Neural crest cell (in vitro differentiated cells): ENCODE measurements at regions not wholly inside any gene's neighbourhood (a gene's known extent, or its start where the extent isn't known, plus 50 kb on each side); places are given as distances from the start of the nearest gene placed in this dataset.

Experiments
- DNase-seq: peaks from one replicate; pipeline ENCODE4 v3.0.0; 2021; ENCODE audit warnings: low read depth, mixed read lengths, low spot score
- H3K27ac Mint-ChIP-seq: one replicate; pipeline ENCODE4 v1.8.0; 2021; ENCODE audit warnings: mild to moderate bottlenecking, mixed read lengths; ENCODE audit not compliant: unreplicated experiment
- H3K27me3 Mint-ChIP-seq: 2 replicates; pipeline ENCODE4 v1.8.0; 2021; ENCODE audit warnings: low read depth, mild to moderate bottlenecking, mixed read lengths
- H3K36me3 Mint-ChIP-seq: 2 replicates; pipeline ENCODE4 v1.8.0; 2021; ENCODE audit warnings: low read depth, mild to moderate bottlenecking, mixed read lengths
- H3K4me1 Mint-ChIP-seq: 2 replicates; pipeline ENCODE4 v1.8.0; 2021; ENCODE audit warnings: mixed read lengths
- H3K4me3 Mint-ChIP-seq: one replicate; pipeline ENCODE4 v1.8.0; 2021; ENCODE audit warnings: mild to moderate bottlenecking, mixed read lengths
- H3K9me3 Mint-ChIP-seq: 2 replicates; pipeline ENCODE4 v1.8.0; 2021; ENCODE audit warnings: mixed read lengths
- CTCF ChIP-seq: fragments of 200-600 bp; sonication (generic); conservative IDR thresholded peaks from 2 replicates; pipeline ENCODE4 v1.5.0; 2021; ENCODE audit warnings: antibody characterized with exemption, mild to moderate bottlenecking

- no peak for DNase-seq
- no peaks in the 10 kb centered on the region for H3K9me3 Mint-ChIP-seq
- H3K4me1 Mint-ChIP-seq = peaks cover 29% of the 10 kb centered on the region
- no peaks in the 10 kb centered on the region for H3K27me3 Mint-ChIP-seq
- H3K27ac Mint-ChIP-seq = no peak overlapping the region
- H3K36me3 Mint-ChIP-seq = no peaks in the 10 kb centered on the region
- no peak for TF ChIP-seq CTCF
- no peak overlapping the region for H3K4me3 Mint-ChIP-seq
Observed at GRCh38 chr1:5273280-5274003, 619.0 kb downstream of the AJAP1 start.

- DNase-seq = no peak
- H3K4me3 Mint-ChIP-seq = no peak overlapping the region
- no peak overlapping the region for H3K27ac Mint-ChIP-seq
- no peaks in the 10 kb centered on the region for H3K36me3 Mint-ChIP-seq
- no peaks in the 10 kb centered on the region for H3K27me3 Mint-ChIP-seq
- H3K9me3 Mint-ChIP-seq = no peaks in the 10 kb centered on the region
- TF ChIP-seq CTCF = no peak
- H3K4me1 Mint-ChIP-seq = peaks cover 39% of the 10 kb centered on the region
Observed at GRCh38 chr1:5272325-5272724, 617.9 kb downstream of the AJAP1 start.

- Mint-ChIP-seq H3K4me1 (peaks cover 43% of the 10 kb centered on the region), H3K27me3 (no peaks in the 10 kb centered on the region), H3K4me3 (no peak overlapping the region), H3K27ac (no peak overlapping the region), H3K36me3 (no peaks in the 10 kb centered on the region), H3K9me3 (no peaks in the 10 kb centered on the region)
- no peak for DNase-seq
- TF ChIP-seq CTCF = no peak
Observed at GRCh38 chr1:5271264-5271663, 616.9 kb downstream of the AJAP1 start.

- no peaks in the 10 kb centered on the region for H3K36me3 Mint-ChIP-seq
- no peaks in the 10 kb centered on the region for H3K9me3 Mint-ChIP-seq
- H3K27me3 Mint-ChIP-seq = peaks cover 2% of the 10 kb centered on the region
Observed at GRCh38 chr1:5269901-5270300, 615.5 kb downstream of the AJAP1 start.

GRCh38 chr1:5267603-5268235 is 613.3 kb downstream of the AJAP1 start:
- Mint-ChIP-seq H3K9me3 (no peaks in the 10 kb centered on the region), H3K36me3 (no peaks in the 10 kb centered on the region), H3K27ac (peak overlapping the region; percentile 93), H3K4me1 (peaks cover 18% of the 10 kb centered on the region), H3K4me3 (no peak overlapping the region), H3K27me3 (peaks cover 6% of the 10 kb centered on the region)
- no peak for TF ChIP-seq CTCF
- DNase-seq = no peak

More at GRCh38 chr1:5269901-5270300, 615.5 kb downstream of the AJAP1 start:
- no peak for DNase-seq
- peaks cover 38% of the 10 kb centered on the region for H3K4me1 Mint-ChIP-seq
- H3K27ac Mint-ChIP-seq = no peak overlapping the region
- TF ChIP-seq CTCF = no peak
- H3K4me3 Mint-ChIP-seq = no peak overlapping the region
